ENCODE measurements at regions not wholly inside any gene's neighbourhood (a gene's known extent, or its start where the extent isn't known, plus 50 kb on each side); places are given as distances from the start of the nearest gene placed in this dataset.

- no peak for TF ChIP-seq CTCF (IDR thresholded peaks at IDR 0.05)
- TF ChIP-seq POLR2AphosphoS5 (IDR thresholded peaks at IDR 0.05; ENCODE audit: low read depth, low read length) = no peak
- no peak for TF ChIP-seq USF1 (IDR thresholded peaks at IDR 0.05; ENCODE audit: borderline replicate concordance, low read depth)
- no peak for TF ChIP-seq USF2 (IDR thresholded peaks at IDR 0.05; ENCODE audit: borderline replicate concordance, low read depth, low read length)
- TF ChIP-seq ZBTB33 (IDR thresholded peaks at IDR 0.05; ENCODE audit: borderline replicate concordance, low read depth) = no peak
- TF ChIP-seq MXI1 (IDR thresholded peaks at IDR 0.05; ENCODE audit: low read depth, low read length) = no peak
- no peak for TF ChIP-seq NFIC (IDR thresholded peaks at IDR 0.05; ENCODE audit: borderline replicate concordance)
- TF ChIP-seq REST (IDR thresholded peaks at IDR 0.05; ENCODE audit: low read depth, low read length) = no peak
- TF ChIP-seq JUND (IDR thresholded peaks at IDR 0.05) = no peak
- TF ChIP-seq RFX5 (IDR thresholded peaks at IDR 0.05; ENCODE audit: low read length) = no peak
Measured at GRCh38 chr22:45073064-45073463, 63.3 kb upstream of the PHF21B start.

Data from SK-N-SH (cell line).